Small intestine (tissue), 7 donors: ENCODE measurements at regions not wholly inside any gene's neighbourhood (a gene's known extent, or its start where the extent isn't known, plus 50 kb on each side); places are given as distances from the start of the nearest gene placed in this dataset.

Source experiments
- DNase-seq, 2 donors: peaks; one replicate each; pipeline versions ENCODE4 v3.0.0 to v3.0.0-alpha.2; 2013
- FAIRE-seq: peaks from 2 replicates; lab custom pipeline; 2012; peaks lifted over from hg19 to GRCh38; lab: Jason Lieb, UNC
- H3K27ac ChIP-seq, 3 donors: one replicate each; pipeline ENCODE4 v1.5.1; 2013; ENCODE audit warnings: low read length in 2 of 3, mild to moderate bottlenecking in 2 of 3, control low read depth in 1 of 3, inconsistent platforms in 1 of 3, low read depth in 1 of 3, moderate library complexity in 1 of 3
- H3K27me3 ChIP-seq, 3 donors: one replicate each; pipeline ENCODE4 v1.6.1; 2013; ENCODE audit warnings: low read length in 3 of 3, inconsistent platforms in 1 of 3; ENCODE audit not compliant: control insufficient read depth in 3 of 3, insufficient read depth in 3 of 3
- H3K36me3 ChIP-seq, 3 donors: one replicate each; pipeline ENCODE4 v1.6.1; 2013; ENCODE audit warnings: low read length in 3 of 3, inconsistent platforms in 1 of 3, low read depth in 1 of 3, mild to moderate bottlenecking in 1 of 3, moderate library complexity in 1 of 3; ENCODE audit not compliant: control insufficient read depth in 3 of 3, insufficient read depth in 2 of 3
- H3K4me1 ChIP-seq, 3 donors: one replicate each; pipeline ENCODE4 v1.6.1; 2013; ENCODE audit warnings: low read length in 2 of 3, inconsistent platforms in 1 of 3, low read depth in 1 of 3, mild to moderate bottlenecking in 1 of 3, moderate library complexity in 1 of 3; ENCODE audit not compliant: control insufficient read depth in 3 of 3, insufficient read depth in 2 of 3
- H3K4me3 ChIP-seq, 3 donors: one replicate each; pipeline ENCODE4 v1.5.1; 2013; ENCODE audit warnings: low read length in 3 of 3, control low read depth in 1 of 3, inconsistent platforms in 1 of 3, low read depth in 1 of 3, mild to moderate bottlenecking in 1 of 3, moderate library complexity in 1 of 3
- H3K9me3 ChIP-seq, 2 donors: one replicate each; pipeline ENCODE4 v1.6.1; 2013; ENCODE audit warnings: low read depth in 1 of 2, low read length in 1 of 2; ENCODE audit not compliant: control insufficient read depth in 2 of 2, insufficient read depth in 1 of 2
- WGBS, 3 donors: extraction: QIAGEN DNeasy Blood & Tissue Kit; methylation state at CpG; one replicate each; pipeline ENCODE4 v1.1.7; 2013; 5-methylcytosine and 5-hydroxymethylcytosine counted together
- donor health status: healthy with polysubstance abuse.
- donor health status: control.
- donor health status: control.
- donor health status: Bipolar disorder and iron deficiency.
- donor health status: healthy.

- H3K27me3 ChIP-seq = no peaks in the 10 kb centered on the region
- peaks cover 3 to 74% (median 7%) of the 10 kb centered on the region in 3 donors for H3K4me1 ChIP-seq
- H3K4me3 ChIP-seq = no peak overlapping the region
- no peak overlapping the region for H3K27ac ChIP-seq
- no peaks in the 10 kb centered on the region for H3K9me3 ChIP-seq
- H3K36me3 ChIP-seq = peaks cover 0 to 90% (median 0%) of the 10 kb centered on the region in 3 donors
- DNase-seq = peak in 1 of 2 donors; percentile 71
- WGBS, 3 donors = 34 to 56% (median 43%) methylated on average over 15 of the region's 15 CpGs
- no peak for FAIRE-seq
These were observed 170.7 kb downstream of the SEC14L1 start for GRCh38 chr17:77311371-77311981.

GRCh38 chr17:77312061-77312701 is 171.4 kb downstream of the SEC14L1 start:
- Histone ChIP-seq H3K27ac (peak overlapping the region in 1 of 3 donors; percentile 77), H3K36me3 (peaks cover 0 to 91% (median 0%) of the 10 kb centered on the region in 3 donors), H3K27me3 (no peaks in the 10 kb centered on the region), H3K9me3 (no peaks in the 10 kb centered on the region), H3K4me1 (peaks cover 3 to 72% (median 3%) of the 10 kb centered on the region in 3 donors), H3K4me3 (no peak overlapping the region)
- DNase-seq = no peak
- no peak for FAIRE-seq
- 80 to 84% (median 82%) methylated on average over 18 of the region's 18 CpGs for WGBS, 3 donors

GRCh38 chr17:77312786-77313599 is 172.2 kb downstream of the SEC14L1 start:
- Histone ChIP-seq H3K27me3 (no peaks in the 10 kb centered on the region), H3K9me3 (no peaks in the 10 kb centered on the region), H3K4me1 (peaks cover 2 to 70% (median 3%) of the 10 kb centered on the region in 3 donors), H3K36me3 (peaks cover 0 to 87% (median 0%) of the 10 kb centered on the region in 3 donors), H3K4me3 (no peak overlapping the region), H3K27ac (peak overlapping the region in 2 of 3 donors; percentile 20 to 77)
- DNase-seq (peak; percentile 74 to 92), FAIRE-seq (no peak)
- WGBS, 3 donors = 44 to 63% (median 55%) methylated on average over 23 of the region's 23 CpGs

GRCh38 chr17:77313831-77314230 is 173.1 kb downstream of the SEC14L1 start:
- 70 to 84% (median 71%) methylated on average over 7 of the region's 7 CpGs for WGBS, 3 donors
- Histone ChIP-seq H3K9me3 (no peaks in the 10 kb centered on the region), H3K4me1 (peaks cover 2 to 70% (median 3%) of the 10 kb centered on the region in 3 donors), H3K36me3 (peaks cover 0 to 85% (median 0%) of the 10 kb centered on the region in 3 donors), H3K4me3 (no peak overlapping the region), H3K27me3 (no peaks in the 10 kb centered on the region), H3K27ac (peak overlapping the region in 1 of 3 donors; percentile 77)
- DNase-seq (no peak), FAIRE-seq (no peak)

GRCh38 chr17:77314601-77315000 is 173.8 kb downstream of the SEC14L1 start:
- no peaks in the 10 kb centered on the region for H3K27me3 ChIP-seq
- peaks cover 0 to 81% (median 0%) of the 10 kb centered on the region in 3 donors for H3K36me3 ChIP-seq
- H3K27ac ChIP-seq = peak overlapping the region in 1 of 3 donors; percentile 18
- peaks cover 2 to 72% (median 7%) of the 10 kb centered on the region in 3 donors for H3K4me1 ChIP-seq
- FAIRE-seq (no peak), DNase-seq (no peak)
- WGBS, 3 donors = 86 to 91% (median 88%) methylated on average over 11 of the region's 11 CpGs
- H3K4me3 ChIP-seq = no peak overlapping the region
- H3K9me3 ChIP-seq = no peaks in the 10 kb centered on the region

GRCh38 chr17:77315010-77315409 is 174.2 kb downstream of the SEC14L1 start:
- Histone ChIP-seq H3K4me1 (peaks cover 2 to 76% (median 7%) of the 10 kb centered on the region in 3 donors), H3K27me3 (no peaks in the 10 kb centered on the region), H3K27ac (peak overlapping the region in 1 of 3 donors; percentile 18), H3K9me3 (no peaks in the 10 kb centered on the region), H3K36me3 (peaks cover 0 to 81% (median 0%) of the 10 kb centered on the region in 3 donors), H3K4me3 (no peak overlapping the region)
- FAIRE-seq = no peak
- WGBS, 3 donors = 91 to 94% (median 94%) methylated on average over 8 of the region's 8 CpGs
- no peak for DNase-seq

GRCh38 chr17:77315551-77316190 is 174.9 kb downstream of the SEC14L1 start:
- Histone ChIP-seq H3K36me3 (peaks cover 0 to 80% (median 0%) of the 10 kb centered on the region in 3 donors), H3K4me1 (peaks cover 2 to 82% (median 7%) of the 10 kb centered on the region in 3 donors), H3K27me3 (no peaks in the 10 kb centered on the region), H3K9me3 (no peaks in the 10 kb centered on the region), H3K27ac (peak overlapping the region in 1 of 3 donors; percentile 60), H3K4me3 (no peak overlapping the region)
- no peak for FAIRE-seq
- no peak for DNase-seq
- 67 to 82% (median 71%) methylated on average over 16 of the region's 16 CpGs for WGBS, 3 donors
